Prostate gland (tissue), 2 donors: ENCODE measurements at regions not wholly inside any gene's neighbourhood (a gene's known extent, or its start where the extent isn't known, plus 50 kb on each side); places are given as distances from the start of the nearest gene placed in this dataset.

Experiments used
- CTCF ChIP-seq, 4 experiments: fragments of 200-600 bp in 2 of 4; fragments of 450-650 bp in 2 of 4; sonication (generic) in 2 of 4; IDR thresholded peaks; 1 replicate in 3 of 4; 2 replicates in 1 of 4; pipeline ENCODE4 v1.5.1; 2016 to 2019; ENCODE audit warnings: antibody characterized with exemption in 4 of 4, mild to moderate bottlenecking in 2 of 4, moderate library complexity in 2 of 4
- POLR2AphosphoS5 ChIP-seq: sonication (generic); formaldehyde crosslinking; IDR thresholded peaks from one replicate; pipeline ENCODE4 v1.6.1; 2017; ENCODE audit warnings: antibody characterized with exemption

- TF ChIP-seq CTCF (IDR thresholded peaks at IDR 0.05) (no peak), POLR2AphosphoS5 (no peak)
These were observed 453.4 kb upstream of the ROBO2 start for GRCh38 chr3:76586471-76586870.
